NCI-H460 (cell line): ENCODE measurements at regions not wholly inside any gene's neighbourhood (a gene's known extent, or its start where the extent isn't known, plus 50 kb on each side); places are given as distances from the start of the nearest gene placed in this dataset.
A peak's percentile ranks its signal among the peaks of the same experiment; 100 is the strongest.

Experiments
- DNase-seq: peaks from one replicate; pipeline ENCODE4 v3.0.0-alpha.2; 2016; ENCODE audit warnings: low read depth; ENCODE audit errors: extremely low read depth

- DNase-seq, result no peak
Measured at GRCh38 chr11:128303383-128303782, 284.0 kb downstream of the ETS1 start.

GRCh38 chr11:128302425-128303186 lies 284.8 kb downstream of the ETS1 start:
- DNase-seq, result no peak

- DNase-seq, result no peak
Measured at GRCh38 chr11:128301756-128302155, 285.6 kb downstream of the ETS1 start.

GRCh38 chr11:128300785-128301184 lies 286.6 kb downstream of the ETS1 start:
- DNase-seq, result no peak

- no peak for DNase-seq
Measured at GRCh38 chr11:128299132-128299726, 288.1 kb downstream of the ETS1 start.

GRCh38 chr11:128298271-128298670 lies 289.1 kb downstream of the ETS1 start:
- DNase-seq, result no peak

GRCh38 chr11:128297805-128298204 lies 289.6 kb downstream of the ETS1 start:
- DNase-seq, result no peak

GRCh38 chr11:128297091-128297651 lies 290.2 kb downstream of the ETS1 start:
- DNase-seq, result no peak

- DNase-seq, result no peak
Measured at GRCh38 chr11:128294671-128295050, 292.7 kb downstream of the ETS1 start.

GRCh38 chr11:128294001-128294670 lies 293.2 kb downstream of the ETS1 start:
- no peak for DNase-seq

GRCh38 chr11:128291835-128292234 lies 295.5 kb downstream of the ETS1 start:
- no peak for DNase-seq

- no peak for DNase-seq
Measured at GRCh38 chr11:128291007-128291406, 296.4 kb downstream of the ETS1 start.

- DNase-seq, result peak; percentile 51
Measured at GRCh38 chr11:128290106-128290840, 297.1 kb downstream of the ETS1 start.

GRCh38 chr11:128289048-128289447 lies 298.3 kb downstream of the ETS1 start:
- DNase-seq, result no peak

- DNase-seq, result no peak
Measured at GRCh38 chr11:128288368-128288767, 299.0 kb downstream of the ETS1 start.

- no peak for DNase-seq
Measured at GRCh38 chr11:128285321-128285720, 302.0 kb downstream of the ETS1 start.

- DNase-seq, result no peak
Measured at GRCh38 chr11:128284634-128285033, 302.7 kb downstream of the ETS1 start.

- no peak for DNase-seq
Measured at GRCh38 chr11:128283451-128283850, 303.9 kb downstream of the ETS1 start.

GRCh38 chr11:128282053-128282452 lies 305.3 kb downstream of the ETS1 start:
- DNase-seq, result no peak

- no peak for DNase-seq
Measured at GRCh38 chr11:128279866-128280265, 307.5 kb downstream of the ETS1 start.

GRCh38 chr11:128273736-128274135 lies 313.6 kb downstream of the ETS1 start:
- no peak for DNase-seq
